Activated T-cell treated with anti-CD3 and anti-CD28 coated beads, Interleukin-2, amount 50 U/mL, for 1 hour (primary cell): ENCODE measurements at regions not wholly inside any gene's neighbourhood (a gene's known extent, or its start where the extent isn't known, plus 50 kb on each side); places are given as distances from the start of the nearest gene placed in this dataset.

ENCODE experiments used
- DNase-seq: peaks from one replicate; pipeline ENCODE4 v3.0.0-alpha.2; 2020

GRCh38 chr7:130881091-130881798 lies 147.2 kb upstream of the KLF14 start:
- no peak for DNase-seq

- no peak for DNase-seq
These were observed 147.8 kb upstream of the KLF14 start for GRCh38 chr7:130881799-130882141.

DNA sequence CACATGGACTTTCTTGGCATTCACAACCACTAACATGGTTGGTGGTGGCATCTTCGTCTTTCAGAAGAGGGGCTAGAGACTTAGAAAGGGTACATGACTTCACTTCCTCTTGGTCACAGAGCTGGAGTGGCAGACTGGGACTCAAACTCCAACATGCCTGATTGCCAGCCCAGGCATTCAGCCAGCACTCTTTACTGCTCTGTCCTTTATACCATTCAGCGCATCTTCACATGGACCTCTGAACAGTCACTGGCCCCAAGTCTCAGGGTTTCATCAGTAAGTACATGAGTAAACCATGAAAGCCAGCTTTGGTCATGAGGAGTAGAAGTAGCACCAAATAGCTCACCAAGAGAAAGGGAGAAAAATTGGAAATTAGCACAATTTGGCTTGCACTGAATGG lies 148.4 kb upstream of the KLF14 start:
- DNase-seq = no peak

DNA sequence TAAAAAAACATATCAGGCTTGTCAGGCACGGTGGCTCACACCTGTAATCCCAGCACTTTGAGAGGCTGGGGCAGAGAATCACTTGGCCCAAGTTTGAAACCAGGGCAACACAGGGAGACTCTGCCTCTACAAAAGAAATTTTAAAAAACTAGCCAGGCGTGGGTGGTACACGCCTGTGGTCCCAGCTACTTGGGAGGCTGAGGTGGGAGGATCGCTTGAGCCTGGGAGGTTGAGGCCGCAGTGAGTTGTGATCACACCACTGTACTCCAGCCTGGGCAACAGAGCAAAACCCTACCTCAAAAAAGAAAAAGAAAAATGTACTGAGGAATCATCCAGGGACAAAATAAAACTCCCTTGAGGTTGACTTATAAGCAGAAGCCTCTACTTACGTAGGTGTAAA lies 149.9 kb upstream of the KLF14 start:
- DNase-seq = no peak

- DNase-seq = no peak
These were observed 150.7 kb upstream of the KLF14 start for GRCh38 chr7:130884437-130885417.

GRCh38 chr7:130886438-130887135 lies 152.6 kb upstream of the KLF14 start:
- DNase-seq = no peak

DNA sequence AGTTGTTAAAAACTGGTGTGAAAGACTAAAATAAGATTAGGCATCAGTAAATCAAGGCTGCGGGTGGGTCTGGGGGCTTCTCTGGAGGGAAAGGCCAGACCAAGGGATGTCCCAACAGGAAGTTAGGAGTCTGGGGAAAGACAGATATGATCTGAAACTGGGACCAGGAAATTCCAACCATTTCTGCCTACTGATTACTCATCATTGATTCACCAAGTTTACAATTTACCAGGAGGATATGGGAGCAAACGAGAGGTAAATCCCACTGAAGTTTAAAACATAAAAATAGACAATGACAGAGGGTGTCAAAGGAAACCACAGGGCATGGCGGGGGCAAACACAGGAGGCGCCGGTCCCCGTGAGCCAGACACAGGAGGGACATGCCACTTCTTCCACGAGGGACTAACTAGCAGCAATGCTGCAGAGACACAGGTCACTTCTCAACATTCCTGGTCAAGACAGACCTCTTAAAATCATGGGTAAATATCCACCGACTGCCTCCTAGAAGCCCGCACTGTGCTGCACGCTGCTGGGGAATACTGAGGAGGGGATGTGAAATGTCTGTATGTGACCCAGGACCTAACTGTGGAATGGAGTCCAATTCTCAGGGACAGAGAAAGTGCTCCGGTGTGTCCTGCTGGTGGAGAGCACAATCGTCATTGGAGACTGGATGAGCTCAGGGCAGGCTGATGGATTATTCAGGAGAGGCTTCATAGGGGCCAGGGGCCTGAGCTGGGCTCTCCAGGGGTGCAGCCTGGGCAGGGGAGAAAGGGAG lies 153.4 kb upstream of the KLF14 start:
- DNase-seq = no peak

DNA sequence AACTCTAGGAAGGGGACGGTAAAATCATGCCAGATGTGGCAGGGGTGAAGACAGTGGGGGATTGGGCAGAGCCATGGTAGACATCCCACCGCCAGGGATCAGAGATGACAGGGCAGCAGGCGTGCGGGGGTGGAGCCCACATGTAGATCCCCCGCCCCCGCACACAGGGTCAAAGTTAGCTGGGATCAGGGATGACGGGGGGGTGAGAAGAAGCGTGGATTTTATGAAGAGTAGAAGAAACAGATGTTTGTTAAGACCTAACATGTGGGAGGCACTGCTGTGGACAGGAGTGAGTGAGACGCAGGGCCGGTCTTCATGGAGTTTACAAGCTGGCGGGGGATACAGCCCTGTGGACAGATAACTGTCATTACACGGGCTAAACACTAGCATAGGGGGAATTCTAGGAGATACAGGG lies 154.0 kb upstream of the KLF14 start:
- no peak for DNase-seq

GRCh38 chr7:130888468-130888867 lies 154.5 kb upstream of the KLF14 start:
- no peak for DNase-seq

- no peak for DNase-seq
These were observed 156.4 kb upstream of the KLF14 start for GRCh38 chr7:130890176-130891020.

DNA sequence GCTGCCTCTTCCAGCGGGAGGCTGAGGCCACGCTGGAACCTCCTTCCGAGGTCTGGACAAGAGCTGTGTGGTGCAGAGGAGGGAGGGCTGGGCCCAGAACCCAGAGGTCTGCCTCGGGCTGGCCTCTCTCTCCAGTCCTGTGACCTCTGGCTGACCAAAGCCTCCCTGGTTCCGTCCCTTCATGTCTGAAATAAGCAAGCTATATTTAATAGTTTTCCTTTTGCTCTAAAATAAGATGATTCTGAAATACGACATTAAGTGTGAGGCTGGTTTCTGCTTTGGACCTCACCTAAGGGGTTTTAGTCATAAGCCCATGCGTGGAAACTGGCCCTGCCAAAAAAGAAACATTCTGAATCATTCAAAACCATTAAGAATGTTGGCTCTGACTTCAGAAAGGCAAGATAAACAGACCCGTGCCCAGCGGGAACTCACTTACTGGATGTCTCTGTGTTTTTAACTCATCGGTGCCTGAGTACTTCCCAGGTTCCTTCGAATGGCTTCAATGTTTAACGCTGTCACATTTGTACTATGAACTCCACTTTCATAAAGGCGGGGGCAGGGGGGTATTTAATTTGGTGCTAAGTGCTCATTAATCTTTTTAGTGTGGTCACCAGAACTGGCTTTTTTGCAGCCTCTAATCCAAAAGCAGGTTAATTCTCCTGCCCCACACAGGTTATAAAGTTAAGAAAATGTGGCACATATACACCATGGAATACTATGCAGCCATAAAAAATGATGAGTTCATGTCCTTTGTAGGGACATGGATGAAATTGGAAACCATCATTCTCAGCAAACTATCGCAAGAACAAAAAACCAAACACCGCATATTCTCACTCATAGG lies 157.5 kb upstream of the KLF14 start:
- DNase-seq = no peak

DNA sequence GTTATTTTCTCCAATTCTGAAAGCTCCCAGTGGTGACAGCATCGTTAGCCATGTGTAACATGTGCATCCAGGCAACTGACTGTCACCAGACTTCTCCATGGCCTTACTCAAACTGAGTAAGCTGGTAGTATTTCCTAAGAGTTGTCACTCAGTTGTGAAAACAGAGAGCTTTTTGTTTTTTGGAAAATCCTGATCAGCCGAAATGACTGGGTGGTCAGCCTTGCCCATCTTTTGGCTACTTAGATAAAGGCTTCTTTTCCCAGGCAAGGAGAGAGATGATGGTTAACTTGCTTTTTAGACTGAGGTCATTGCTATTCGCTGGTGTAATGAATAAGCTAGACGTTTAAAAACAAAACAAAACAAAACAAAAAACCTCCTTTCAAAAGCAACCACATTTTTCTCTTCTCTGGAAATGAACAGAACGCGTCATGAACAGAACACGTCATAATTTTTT lies 159.5 kb upstream of the KLF14 start:
- no peak for DNase-seq

DNA sequence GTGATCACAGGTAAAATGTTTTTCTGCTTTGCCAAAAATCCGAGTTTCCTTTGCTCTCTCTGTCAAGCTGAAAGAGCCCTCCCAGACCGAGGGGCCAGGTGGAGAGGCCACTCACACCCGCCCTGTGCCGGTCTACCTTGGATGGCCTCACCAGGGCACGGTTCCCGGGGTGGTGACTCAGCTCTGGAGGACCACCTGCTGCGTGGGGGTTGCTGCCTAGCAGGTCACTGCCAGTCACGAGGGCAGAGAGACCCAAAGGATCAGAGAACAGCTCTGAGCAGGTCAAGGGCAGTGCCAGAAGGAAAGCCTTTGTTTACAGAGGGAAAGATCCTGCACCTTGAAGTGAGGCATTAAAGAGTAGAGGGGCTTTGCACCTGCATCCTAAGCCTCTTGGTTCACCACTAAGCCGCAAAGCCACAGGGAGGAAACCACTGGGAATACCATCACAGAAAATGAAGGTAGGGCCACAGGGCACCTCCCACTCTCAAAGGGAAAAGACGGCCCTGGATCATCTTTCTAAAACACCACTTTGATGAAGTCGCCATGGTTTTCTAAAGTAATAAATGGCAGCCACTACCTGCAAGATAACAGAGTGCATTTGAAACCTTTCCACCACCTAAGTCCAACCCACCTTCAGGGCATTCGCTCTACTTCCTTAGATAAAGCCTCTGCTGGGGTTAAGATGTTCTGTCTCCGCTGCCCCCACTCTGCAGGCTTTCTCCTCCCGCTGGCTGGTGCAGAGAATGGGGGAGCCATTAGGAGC lies 160.3 kb upstream of the KLF14 start:
- no peak for DNase-seq

DNA sequence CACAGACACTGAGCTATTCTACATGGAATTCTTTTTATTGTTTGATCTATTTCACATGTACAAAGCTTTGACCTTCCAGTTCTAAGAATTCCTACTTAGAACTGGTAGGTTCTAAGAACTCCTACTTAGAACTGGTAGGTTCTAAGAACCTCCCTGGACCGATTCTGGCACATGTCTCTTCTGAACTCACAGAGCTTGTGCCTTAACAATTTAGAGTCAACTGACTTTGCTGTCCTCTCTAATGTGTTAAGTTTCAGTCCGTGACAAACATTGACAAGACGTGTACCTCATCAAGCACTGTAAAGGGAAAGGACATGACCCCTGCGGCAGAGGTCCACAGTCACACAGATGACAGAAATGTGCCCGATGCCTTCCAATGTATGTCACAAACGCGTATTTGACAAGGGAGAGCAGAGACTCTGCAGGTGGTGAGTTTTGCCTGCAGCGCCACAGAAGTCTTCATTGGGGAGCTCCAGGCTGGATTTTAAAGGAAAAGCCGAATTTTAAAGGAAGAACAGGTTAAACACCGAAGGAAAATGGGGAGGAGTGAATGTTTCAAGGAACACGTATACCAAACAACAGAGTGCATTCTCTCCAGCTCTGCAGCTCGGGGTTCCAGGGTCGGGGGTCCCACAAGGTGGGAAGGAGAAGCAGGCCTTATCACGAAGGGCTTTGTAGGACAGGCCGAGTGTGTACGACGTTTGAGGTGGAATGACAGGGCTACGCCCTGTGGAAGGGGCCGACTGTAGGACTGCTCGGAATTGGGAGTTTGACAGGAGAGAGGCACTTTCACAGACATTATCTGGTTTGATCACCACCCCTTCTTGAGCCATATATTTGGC lies 161.1 kb upstream of the KLF14 start:
- DNase-seq = no peak

DNA sequence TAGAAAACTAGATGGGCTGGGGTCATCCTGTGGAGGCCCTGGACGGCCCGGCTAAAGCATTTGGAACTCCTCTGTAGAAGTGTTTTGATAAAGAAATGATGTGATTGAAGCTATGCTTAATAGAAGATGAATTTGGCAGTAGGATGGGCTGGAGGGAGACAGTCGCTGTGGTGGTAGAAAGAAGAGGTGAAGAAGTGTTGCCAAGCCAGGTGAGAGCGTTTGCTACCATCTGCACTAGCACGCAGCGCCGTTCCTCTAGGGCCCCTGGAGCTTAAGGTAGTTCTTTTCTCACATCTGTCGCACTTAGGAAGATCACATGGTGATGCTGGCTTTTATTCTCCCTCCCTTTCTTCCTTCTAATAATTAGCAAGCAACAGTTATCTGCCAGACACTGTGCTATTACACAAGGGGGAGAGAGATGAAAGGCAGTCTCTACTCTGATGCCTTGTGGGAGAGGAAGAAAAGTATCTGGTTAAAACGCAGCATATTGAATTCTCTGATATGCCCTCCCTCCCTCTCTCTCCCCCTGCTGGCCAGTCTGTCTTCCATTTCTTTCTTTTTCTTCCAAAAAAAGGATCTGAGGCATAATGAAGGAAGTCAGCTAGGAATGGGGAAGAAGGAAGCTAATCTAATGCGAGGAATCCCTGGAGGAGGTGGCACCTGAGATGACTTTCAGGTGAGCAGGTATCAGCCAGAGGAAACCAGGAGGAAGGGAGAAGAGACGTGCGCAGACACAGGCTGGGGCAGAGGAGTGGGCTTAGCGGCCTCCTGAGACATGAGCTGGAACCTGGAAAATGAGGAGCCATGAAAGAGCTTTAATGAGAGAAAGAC lies 162.3 kb upstream of the KLF14 start:
- no peak for DNase-seq

DNA sequence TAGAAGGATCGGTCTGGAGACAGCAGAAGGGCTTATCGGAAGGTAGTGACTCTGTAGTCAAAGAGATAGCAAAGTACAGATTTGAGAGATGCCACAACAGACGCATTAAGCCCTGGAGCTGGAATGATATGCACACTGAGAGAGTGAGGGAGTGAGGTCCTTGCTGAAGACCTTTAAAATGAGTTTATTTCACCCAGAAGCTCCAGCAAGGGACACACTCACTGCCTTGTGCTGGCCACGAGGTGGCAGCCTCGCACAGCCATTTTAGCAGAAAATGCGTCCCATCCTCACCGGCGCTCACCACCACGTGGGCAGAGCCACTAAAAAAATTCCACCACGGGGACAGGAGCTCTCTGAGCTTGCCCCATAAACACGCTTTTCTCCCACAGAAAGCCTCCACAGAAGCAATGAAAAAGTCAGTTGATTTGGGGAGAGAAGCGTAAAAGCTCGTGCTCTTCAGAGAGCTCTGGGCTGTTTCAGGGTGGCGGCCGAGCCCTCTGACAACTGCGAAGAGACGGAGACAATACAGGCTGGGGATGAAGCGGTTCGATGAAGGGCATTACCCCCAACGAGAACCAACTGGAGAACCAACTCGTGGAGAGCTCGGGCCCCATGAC lies 163.0 kb upstream of the KLF14 start:
- DNase-seq = peak; percentile 76
